Ishikawa (cell line): ENCODE measurements at regions not wholly inside any gene's neighbourhood (a gene's known extent, or its start where the extent isn't known, plus 50 kb on each side); places are given as distances from the start of the nearest gene placed in this dataset.

Experiments used
- CEBPB ChIP-seq: IDR thresholded peaks from 2 replicates; pipeline ENCODE4 v1.6.1; 2012
- CREB1 ChIP-seq: IDR thresholded peaks from 2 replicates; pipeline ENCODE4 v1.6.1; 2012; ENCODE audit warnings: low read depth
- EGR1 ChIP-seq: IDR thresholded peaks from 2 replicates; pipeline ENCODE4 v1.6.1; 2012
- EP300 ChIP-seq: IDR thresholded peaks from 2 replicates; pipeline ENCODE4 v1.6.1; 2012; ENCODE audit warnings: borderline replicate concordance
- FOXM1 ChIP-seq: IDR thresholded peaks from 2 replicates; pipeline ENCODE4 v1.6.1; 2012; ENCODE audit warnings: low read depth, borderline replicate concordance
- MAX ChIP-seq: IDR thresholded peaks from 2 replicates; pipeline ENCODE4 v1.6.1; 2012
- NFIC ChIP-seq: IDR thresholded peaks from 2 replicates; pipeline ENCODE4 v1.6.1; 2012
- RAD21 ChIP-seq: IDR thresholded peaks from 2 replicates; pipeline ENCODE4 v1.6.1; 2012; ENCODE audit warnings: low read depth
- REST ChIP-seq: IDR thresholded peaks from 2 replicates; pipeline ENCODE4 v1.6.1; 2012; ENCODE audit warnings: low read depth, mild to moderate bottlenecking
- TAF1 ChIP-seq: IDR thresholded peaks from 2 replicates; pipeline ENCODE4 v1.6.1; 2012; ENCODE audit warnings: low read depth, mild to moderate bottlenecking
- TCF12 ChIP-seq: IDR thresholded peaks from 2 replicates; pipeline ENCODE4 v1.6.1; 2012; ENCODE audit warnings: low read depth
- TEAD4 ChIP-seq: IDR thresholded peaks from 2 replicates; pipeline ENCODE4 v1.6.1; 2012
- USF1 ChIP-seq: IDR thresholded peaks from 2 replicates; pipeline ENCODE4 v1.6.1; 2012
- YY1 ChIP-seq: IDR thresholded peaks from 2 replicates; pipeline ENCODE4 v1.6.1; 2012; ENCODE audit warnings: low read depth
- ZBTB7A ChIP-seq: IDR thresholded peaks from 2 replicates; pipeline ENCODE4 v1.6.1; 2012; ENCODE audit warnings: low read depth

GRCh38 chr4:149952716-149953115 lies 125.5 kb upstream of the DCLK2 start:
- no peak for TF ChIP-seq USF1
- no peak for TF ChIP-seq TCF12
- no peak for TF ChIP-seq CEBPB
- TF ChIP-seq RAD21: no peak
- TF ChIP-seq YY1: no peak
- TF ChIP-seq EP300: no peak
- TF ChIP-seq TAF1: no peak
- no peak for TF ChIP-seq MAX
- TF ChIP-seq EGR1: no peak
- no peak for TF ChIP-seq ZBTB7A
- no peak for TF ChIP-seq CREB1
- no peak for TF ChIP-seq REST
- no peak for TF ChIP-seq NFIC
- no peak for TF ChIP-seq TEAD4
- no peak for TF ChIP-seq FOXM1

- TF ChIP-seq TAF1 (no peak), EP300 (no peak), RAD21 (no peak), CEBPB (no peak), YY1 (no peak), CREB1 (no peak), REST (no peak), MAX (no peak), NFIC (no peak), EGR1 (no peak), USF1 (no peak), TCF12 (no peak), ZBTB7A (no peak), TEAD4 (no peak), FOXM1 (no peak)
Measured at GRCh38 chr4:149955780-149956390, 122.4 kb upstream of the DCLK2 start.

- TF ChIP-seq NFIC (no peak), CEBPB (no peak), MAX (no peak), RAD21 (no peak), REST (no peak), USF1 (no peak), ZBTB7A (no peak), FOXM1 (no peak), EGR1 (no peak), YY1 (no peak), TEAD4 (no peak), TAF1 (no peak), CREB1 (no peak), EP300 (no peak), TCF12 (no peak)
Measured at GRCh38 chr4:149956678-149957077, 121.6 kb upstream of the DCLK2 start.
